ENCODE measurements at regions not wholly inside any gene's neighbourhood (a gene's known extent, or its start where the extent isn't known, plus 50 kb on each side); places are given as distances from the start of the nearest gene placed in this dataset.

DNA sequence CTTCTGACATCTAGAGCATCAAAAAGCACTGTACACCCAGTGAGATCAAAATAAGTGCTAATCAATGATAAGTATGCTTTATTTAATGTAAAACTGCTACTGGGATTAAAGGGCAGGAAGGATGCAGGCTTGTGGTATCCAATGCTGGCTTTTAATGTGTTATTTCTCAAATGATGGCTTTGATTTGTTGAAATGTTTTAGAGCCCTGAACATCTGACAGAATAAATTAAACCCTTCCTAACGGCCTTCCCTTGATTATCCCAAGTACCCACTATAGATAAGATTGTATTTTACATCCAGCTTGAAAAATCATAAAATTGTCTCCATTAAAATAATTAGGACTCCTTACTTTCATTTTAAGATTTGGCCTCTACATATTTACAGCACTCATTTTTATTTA, 382.9 kb downstream of the HNRNPD start:
- DNase-seq = no peak

DNA sequence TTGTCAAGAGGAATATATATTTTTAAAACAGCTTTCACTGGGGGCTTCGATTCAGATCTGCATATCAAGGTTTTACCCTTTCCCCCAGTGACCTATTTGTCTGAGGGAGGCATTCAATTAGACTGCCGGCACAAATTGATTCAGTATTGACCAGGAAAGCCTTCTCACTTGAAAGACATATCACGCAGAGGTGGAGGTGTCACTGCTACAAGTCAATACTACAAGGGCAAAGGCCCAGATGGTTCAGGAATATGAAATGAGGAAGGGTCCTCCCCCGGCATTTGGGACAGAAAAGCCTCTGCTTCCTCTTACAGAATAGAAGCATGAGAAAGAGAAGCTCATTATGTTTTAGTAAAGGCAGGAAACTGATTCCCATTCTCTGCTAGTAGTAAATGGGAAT, 383.6 kb downstream of the HNRNPD start:
- no peak for DNase-seq

DNA sequence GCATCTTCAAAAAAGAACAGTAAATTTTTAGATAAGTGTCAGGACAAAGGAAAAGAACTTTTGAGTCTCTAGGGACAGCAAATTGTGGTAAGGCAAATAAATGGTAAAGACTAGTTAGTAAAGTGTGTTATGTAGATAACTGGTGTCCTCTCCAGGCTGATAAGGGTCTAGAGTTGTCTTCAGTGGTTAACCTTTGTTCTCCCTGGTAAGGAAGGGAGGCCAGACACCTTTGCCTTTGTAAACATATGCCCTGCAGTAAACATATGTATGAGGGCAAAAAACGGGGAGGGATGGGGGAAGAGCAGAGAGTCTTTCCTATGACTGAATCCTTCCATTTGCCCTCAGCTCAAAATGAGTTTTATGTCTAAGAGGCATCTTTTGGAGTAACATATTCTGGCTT, 384.6 kb downstream of the HNRNPD start:
- DNase-seq = no peak

DNA sequence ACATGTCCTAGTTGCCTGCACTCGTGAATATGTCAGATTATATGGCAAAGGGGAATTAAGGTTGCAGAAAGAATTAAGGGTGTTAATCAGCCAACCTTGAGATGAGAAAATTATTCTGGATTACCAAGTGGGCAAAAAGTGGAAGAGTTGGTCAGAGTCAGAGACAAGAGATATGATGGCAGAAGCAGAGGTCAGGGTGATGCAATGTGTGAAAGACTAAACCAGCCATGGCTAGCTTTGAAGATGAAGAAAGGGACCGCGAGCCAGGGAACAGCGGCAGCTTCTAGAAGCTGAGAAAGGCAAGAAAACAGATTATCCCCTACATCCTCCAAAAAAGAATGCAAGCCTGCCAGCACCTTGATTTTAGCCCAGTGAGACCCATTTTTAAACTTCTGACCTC, 385.6 kb downstream of the HNRNPD start:
- no peak for DNase-seq

DNA sequence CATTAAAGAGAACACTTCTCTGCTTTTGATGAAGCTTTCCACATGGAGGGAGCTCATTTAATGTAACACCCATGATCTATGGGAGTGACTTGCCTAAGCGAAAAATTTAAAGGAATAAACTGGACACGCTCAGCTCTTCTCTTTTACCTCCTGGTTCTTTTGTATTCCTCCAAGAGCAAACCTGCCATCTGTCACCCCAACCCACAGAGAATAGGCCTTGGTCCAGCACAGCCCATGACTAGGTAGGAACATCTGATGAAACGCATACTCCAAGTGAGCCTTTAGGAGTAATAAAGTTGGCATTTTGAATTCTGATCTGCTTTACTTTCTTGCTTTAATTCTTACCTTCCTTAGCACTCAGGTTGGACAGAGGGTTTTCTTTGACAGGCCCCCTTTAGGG, 389.0 kb downstream of the HNRNPD start:
- DNase-seq = no peak

DNA sequence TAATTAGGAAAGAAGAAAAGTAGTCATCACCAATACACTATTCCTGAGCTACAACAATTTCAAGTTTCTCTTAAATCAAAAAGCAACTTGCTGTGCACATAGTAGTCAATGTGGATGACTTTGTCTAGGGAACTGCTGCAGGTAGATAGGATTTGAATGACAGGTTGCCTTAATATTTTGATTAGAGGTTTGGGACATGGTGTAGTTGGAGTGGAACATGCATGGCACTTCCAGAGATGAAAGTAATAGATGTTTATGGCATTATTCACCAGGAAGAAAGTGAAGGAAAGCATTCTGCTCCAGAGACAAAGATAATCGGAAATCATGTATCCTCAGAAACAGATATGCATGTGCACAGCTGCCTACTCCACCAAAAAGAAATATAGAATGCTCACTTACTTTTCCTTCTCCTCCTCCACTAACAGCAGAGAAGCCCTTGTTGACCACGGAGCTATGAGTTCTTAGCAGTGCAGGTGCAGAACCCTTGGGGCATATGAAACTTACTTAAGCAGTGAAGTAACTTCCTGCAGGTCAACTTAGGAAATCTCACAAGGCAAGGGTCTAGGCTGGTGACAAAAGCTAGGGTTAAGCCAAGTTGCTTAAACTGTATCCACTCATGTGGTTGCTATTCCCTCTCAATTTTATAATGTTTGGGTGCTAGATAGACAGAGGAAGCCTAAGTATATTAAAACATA, 390.8 kb downstream of the HNRNPD start:
- no peak for DNase-seq

DNA sequence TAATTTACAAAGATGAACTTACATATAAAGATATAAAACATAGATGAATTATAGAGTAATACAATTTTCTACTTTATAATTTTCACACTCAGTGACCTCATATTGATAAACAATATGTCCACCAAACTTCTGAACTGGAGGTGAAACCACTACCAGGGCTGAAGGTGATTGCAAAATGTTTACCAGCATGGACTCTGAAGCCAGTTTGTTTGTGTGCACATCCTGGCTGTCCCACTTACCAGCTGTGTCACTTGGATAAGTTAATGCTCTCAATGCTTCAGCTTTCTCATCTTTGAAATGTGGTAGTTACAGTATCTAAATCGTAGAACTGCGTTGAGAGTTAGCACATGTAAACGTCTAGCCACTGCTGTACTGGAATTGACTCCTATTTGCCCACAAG, 392.6 kb downstream of the HNRNPD start:
- DNase-seq = no peak

DNA sequence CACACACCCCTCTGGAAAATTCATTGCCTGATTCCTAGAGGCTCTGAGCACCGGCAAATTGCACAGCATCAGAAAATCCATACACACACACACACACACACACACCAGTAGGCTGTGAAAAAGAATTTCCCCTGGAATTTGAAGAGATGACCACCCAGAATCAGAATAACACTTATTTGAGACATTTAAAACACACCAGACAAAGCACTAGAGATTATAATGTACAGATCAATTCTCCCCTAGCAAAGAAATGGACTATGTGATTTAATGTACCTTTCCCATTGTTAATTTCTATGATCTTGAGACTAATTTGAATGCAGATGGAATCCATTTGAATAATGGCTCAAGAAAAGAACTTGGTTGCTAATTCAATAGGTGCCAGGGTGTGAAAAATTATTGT, 399.3 kb downstream of the HNRNPD start:
- no peak for DNase-seq

DNA sequence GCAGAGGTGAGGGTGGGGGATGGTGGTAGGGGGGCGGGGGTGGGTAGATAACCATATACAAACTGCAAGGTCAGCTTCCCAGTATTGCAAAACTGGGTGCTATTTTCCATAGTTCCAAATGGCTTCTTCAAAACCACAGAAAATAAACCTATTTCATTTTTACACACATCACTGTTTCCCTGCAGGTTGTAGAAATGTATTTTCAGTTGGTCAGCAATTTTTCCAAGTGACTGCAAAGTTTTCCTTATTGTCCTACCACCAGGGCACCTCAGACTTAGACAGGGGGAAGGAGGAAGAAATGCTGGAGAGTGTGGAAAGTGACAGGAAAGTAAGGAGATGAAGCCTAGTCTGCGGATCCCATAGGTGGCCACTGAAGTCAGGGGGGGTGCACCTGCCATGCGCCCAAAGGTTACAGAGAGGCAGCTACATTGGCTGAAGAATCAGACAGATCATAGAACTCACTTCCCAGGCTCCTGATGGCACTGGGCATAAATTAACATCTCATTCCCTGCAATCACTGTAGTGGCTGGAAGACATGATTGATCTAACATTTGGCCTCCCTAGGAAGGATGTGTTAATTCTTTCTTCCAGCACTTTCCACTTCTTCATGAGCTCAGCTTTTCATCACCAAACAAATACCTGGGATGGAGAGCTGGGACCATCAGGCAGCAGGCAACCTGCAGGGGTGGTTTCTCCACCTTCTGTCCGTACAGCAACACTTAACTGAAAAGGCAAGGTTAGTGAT, 402.0 kb downstream of the HNRNPD start:
- DNase-seq = no peak

DNA sequence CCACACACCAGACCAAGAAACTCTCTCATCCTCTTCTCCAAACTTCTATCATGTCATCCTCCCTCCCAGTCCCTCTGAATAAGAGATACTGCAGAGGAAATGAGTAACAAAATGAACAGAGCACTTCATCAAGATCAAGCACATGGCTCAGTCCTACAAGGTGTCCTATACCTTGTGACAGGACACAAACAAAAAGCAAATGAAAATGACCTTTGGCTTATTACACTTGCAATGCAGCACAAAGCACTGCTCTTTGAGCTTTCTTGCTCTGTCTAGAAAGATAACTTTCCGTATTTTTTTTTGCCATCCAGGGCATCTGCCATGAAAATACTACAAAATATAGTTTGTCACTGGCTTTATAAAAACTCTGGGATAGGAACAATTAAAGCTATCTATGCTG, 402.7 kb downstream of the HNRNPD start:
- DNase-seq = no peak

DNA sequence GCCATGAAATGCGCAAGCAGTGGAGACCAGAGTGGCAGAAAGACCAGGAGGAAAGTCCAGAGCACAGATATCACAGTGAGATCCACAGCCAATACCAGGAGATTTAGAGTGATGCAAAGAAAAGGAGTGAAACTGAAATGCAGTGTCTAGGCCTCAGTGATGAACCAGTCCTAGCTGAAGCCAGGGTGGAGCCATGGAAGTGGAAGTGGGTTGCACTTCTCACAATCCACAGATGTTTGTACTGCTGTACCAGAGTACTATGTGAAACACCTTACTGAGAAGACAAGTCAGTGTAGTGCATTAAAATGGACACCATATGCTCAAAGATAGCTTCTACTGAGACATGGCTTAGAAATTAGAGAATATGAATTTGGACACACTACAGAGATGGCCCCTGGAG, 403.3 kb downstream of the HNRNPD start:
- DNase-seq = no peak

DNA sequence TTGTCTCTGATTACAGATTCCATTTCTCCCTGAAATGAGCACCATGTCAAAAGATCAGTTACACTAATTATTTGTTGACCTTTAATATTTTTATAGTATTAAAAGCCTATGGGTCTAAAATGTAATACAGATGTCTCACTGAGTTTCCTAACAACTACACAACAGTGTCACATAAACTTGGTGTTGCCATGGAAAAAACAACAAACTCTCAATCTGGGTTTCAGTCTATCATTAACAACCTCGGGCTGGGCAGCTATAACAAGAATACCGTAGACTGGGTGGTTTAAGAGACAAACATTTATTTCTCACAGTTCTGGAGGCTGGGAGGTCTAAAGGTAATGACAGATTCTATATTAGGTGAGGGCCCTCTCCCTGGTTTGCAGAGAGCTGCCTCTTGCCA, 407.1 kb downstream of the HNRNPD start:
- no peak for DNase-seq

DNA sequence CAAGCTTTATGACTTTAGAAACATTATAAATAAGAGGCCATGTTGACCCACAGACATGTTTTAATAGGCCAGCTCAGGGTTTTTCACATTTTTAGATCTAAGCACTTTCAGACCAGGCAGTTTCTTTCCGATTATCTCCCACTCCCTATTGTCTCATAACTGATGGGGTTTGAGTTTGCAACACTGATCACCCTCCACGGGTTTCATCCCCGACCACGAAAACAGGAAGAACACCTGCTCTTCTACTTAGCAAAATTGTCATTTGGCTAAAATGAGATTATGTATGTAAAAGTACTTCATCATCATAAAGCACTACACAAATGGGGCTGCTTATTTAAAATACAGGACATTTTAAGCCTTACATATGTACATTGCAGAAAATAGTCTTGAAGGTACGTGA, 407.9 kb downstream of the HNRNPD start:
- no peak for DNase-seq

DNA sequence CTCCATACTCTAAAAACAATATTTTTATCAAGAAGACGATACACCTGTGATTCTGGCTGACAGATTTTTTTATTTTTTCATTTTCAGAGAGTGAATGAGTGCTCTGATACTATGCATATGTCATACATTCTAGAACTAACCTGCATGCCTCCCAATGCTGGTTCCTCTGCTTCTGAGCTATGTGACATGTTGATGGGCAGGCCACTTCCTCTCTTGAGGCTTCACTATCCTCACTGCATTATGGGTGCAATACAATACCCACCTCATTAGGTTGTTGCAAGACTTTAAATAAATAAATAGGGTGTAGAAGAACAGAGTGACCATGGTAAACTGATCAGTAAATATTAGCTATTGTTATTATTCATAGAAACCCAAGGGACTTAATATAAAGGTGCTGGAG, 408.3 kb downstream of the HNRNPD start:
- DNase-seq = no peak

DNA sequence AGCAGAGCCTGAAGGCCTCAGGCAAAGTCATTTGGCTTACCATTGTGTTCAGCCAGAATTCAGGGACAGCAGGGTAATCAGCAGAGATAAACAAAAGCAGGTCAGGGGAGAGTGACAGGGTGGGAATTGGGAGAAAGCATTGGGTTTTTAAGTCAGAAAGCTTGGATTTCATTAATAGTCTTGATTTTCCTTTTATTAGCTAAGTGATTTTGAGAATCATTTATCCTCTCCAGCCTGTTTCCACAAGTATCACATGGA, 410.1 kb downstream of the HNRNPD start:
- DNase-seq = no peak

DNA sequence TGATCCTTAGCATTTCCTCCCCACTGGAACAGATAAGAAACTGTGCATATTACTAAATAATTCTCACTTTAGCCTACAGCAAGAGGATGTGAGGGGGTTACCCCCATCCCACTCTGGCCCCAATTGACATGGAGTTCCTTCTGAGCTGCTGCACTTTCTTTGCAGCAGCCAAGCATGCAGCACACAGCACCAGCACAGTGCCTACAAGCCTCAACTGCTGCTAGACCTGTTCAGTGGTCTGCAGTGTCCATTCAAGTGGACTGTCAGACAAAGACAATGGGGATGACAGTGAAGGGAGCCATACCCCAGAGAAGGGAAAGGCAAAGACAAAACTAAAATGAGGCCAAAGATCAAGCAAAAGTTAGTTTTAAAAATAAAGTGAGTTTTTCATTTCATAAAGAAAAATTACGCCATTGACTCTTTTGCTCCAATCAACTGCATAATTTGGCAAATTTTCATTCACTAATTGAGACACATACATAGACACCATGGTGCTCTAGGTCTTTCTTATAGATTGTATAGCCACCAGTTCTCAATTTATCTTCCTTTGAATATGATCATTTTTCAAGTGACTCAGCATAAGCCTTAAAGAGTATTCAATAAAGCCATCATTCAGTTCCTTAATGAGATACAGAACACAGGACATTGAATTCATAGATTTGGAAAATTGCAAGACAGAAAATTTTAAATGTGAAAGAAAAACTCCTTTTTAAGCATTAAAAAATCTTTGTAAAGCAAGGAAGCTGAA, 410.6 kb downstream of the HNRNPD start:
- DNase-seq = no peak

DNA sequence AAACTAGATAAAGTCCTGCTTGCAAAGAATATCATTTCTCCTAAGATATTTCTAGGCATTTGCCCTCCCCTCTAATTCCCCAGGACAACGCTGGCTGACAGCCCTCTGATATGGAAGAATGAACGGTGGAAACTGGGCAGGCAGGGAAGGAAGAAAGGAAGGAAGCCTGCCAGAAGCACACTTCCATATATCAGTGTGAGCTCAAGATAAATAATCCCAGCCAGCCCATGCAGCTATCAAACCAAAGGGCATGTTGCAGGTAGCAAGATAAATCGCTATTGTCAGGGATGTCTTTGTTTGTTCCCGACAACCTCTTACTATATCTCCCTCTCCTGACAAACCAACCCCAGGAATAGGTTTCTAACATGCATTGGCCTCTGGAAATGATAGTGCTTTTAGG, 412.8 kb downstream of the HNRNPD start:
- no peak for DNase-seq

DNA sequence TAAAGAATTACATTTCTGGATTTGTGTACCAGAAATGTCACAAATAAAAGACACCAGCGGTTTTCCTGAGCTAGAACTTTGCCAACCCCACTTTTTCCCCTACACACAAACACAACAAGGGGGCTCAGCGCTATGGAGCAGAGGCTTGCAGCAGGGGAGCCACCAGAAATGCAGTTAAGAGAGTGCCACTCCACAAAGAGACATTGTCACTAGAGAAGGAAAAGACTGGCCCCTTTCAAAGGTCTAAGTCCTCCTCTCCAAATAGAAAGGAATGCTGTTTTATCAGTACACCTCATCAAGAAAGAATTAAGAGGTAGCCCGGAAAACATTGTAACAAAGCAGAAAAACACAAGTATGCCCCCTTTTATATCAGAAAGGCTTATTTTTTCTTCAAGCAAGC, 419.5 kb downstream of the HNRNPD start:
- DNase-seq = no peak

DNA sequence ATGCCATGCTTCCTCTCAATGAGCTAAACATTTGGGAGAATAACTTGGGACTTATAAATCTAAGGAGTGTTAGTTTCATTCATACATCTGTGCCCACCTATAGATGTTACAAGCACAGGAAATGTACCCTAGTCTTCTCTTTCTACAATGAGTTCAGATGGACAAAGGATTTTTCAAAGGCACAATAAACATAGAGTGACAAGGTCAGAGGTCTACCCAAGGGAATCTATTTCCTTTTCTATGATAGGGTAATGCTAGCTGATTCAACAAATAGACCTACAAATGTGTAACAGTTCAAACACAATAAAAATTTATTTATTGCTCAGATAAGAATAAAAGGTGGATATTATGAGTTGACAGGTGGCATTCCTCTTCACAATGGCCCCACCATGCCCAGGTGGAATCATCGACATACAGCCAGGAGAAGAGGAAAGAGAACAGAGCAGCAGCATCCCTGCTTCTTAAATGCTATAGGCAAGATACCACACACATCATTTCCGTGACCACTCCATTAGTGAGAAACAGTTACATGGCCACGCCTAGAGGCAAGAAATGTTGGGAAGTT, 421.8 kb downstream of the HNRNPD start:
- no peak for DNase-seq

DNA sequence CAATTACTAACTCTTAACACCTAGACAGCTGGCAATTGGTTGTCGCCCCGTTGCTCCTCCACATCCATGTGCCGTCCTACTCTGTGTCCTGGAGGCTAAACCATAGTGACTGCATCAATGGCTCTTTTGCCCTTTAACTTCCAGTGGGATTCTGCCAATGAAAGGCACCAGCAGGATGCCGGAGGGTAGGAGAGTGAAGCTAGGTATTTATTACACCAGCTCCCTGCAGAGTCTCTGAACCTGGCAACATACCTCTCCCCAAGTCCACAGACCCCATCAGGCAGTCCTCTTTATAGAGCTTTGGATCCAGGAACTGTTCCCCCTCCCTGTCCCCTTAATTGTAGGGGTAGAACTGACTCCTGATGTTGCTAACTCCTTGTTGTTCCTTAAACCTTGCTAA, 426.8 kb downstream of the HNRNPD start:
- DNase-seq = no peak

DNA sequence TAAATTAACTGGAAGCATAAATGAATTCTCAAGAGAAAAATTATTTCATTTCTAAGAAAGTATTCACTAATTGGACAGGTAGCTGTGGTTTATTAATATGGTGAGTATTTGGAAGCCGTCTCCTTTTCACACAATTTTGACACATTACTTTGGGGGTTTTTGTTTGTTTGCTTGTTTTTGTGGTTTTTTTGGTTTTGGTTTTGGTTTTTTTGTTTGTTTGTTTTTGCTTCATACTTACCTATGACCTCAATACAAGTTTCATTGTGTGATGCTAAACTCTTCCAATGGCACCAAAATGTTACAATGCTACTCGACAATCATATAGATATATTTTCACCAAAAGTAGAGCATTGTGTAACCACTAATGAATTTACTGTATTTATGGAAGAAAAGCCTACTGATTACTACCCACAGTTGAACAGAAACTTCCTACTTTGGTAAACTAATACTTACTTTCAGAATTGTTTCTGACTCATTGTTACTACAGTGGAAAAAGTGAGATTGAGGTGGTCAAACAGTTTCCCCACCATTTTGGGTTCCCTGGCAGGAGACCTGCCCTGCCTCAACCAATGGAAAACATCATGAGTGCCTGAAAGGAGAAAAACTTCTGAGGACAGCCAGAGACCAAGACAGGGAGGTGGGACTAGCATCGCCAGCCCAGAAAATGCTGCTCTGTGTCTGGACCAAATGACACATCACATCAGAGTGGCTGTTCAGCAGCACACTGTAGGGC, 443.1 kb downstream of the HNRNPD start:
- DNase-seq = no peak

DNA sequence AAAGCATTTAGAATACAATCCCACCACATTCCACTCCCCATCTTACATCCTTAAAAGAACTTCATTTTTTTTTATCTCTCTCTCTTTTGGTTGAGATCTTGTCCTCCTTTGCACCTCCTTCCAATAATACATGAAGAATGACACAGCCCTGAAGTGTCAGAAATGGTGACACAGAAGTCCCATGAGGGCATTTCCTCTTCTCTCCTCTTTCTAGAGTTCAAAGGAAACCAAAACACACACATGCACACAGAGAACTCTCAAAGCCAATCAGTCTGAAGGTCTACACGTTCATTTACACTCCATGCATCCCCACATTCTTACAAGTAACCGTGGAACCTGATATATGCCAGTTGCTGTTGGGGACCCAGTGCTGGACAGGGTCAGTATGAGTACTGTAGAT, 450.7 kb downstream of the HNRNPD start:
- DNase-seq = no peak

DNA sequence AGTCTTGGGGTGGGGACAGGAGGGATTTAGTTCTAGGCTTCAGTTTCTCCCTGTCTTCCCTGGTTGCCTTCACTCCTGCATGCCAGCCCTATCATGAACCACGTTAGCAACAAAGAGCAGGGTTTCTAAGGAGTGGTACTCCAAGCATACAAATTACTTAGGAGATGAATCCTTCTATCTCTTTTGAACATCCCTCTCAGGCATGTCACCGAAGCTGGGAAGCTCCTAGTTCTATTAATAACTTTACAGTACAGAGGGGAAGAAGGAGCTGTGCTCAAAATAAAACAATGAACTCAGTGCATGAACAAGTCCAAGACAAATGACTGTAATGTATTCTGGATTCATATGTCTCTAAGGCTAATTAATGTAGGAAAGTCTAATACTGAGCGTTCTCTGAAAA, 450.6 kb upstream of the RASGEF1B start:
- no peak for DNase-seq

Measured in central memory CD4-positive, alpha-beta T cell (primary cell).